ENCODE measurements at regions not wholly inside any gene's neighbourhood (a gene's known extent, or its start where the extent isn't known, plus 50 kb on each side); places are given as distances from the start of the nearest gene placed in this dataset.
A peak's percentile ranks its signal among the peaks of the same experiment; 100 is the strongest.
"Not testable (repeated sequence)": the region's sequence is repeated elsewhere in the genome, so short reads cannot be mapped to it uniquely, and the experiment has no call there.

GRCh38 chrX:734362-734761 lies 103.8 kb downstream of the SHOX start:
- Histone ChIP-seq H3K27ac (ENCODE audit: low read depth, low read length) (no peak overlapping the region), H3K27me3 (ENCODE audit: control insufficient read depth, insufficient read depth, low read length) (peaks cover 8% of the 10 kb centered on the region), H3K9me3 (ENCODE audit: control insufficient read depth, insufficient read depth, low read length) (no peaks in the 10 kb centered on the region), H3K4me3 (ENCODE audit: low read depth, low read length) (no peak overlapping the region), H3K36me3 (ENCODE audit: control insufficient read depth, insufficient read depth, low read length) (no peaks in the 10 kb centered on the region), H3K4me1 (ENCODE audit: control insufficient read depth, insufficient read depth, low read length) (peaks cover 6% of the 10 kb centered on the region)
- DNase-seq (ENCODE audit: low read depth in 4 of 6, low spot score in 6 of 6), result no peak
- 16% methylated on average over 15 of the region's 17 CpGs for WGBS (ENCODE audit: insufficient coverage)

DNA sequence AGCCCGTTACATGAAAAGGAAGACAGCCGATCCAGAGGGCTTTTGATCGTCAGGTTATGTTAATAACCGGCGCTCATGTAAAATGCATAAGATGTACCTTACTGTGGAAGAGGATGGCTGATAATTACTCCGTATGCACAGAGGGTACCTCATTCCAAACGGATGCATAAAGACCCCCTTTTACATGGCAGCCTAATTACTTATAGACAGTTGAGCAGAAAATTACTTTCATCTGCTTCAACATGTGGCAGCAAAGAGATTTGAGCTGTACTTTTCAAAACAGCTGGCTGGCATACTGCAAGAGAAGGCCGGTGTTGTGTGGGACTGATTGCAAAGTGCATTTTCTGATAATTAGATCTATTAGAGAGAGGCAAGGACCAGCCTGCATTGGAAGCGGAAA lies 103.4 kb downstream of the SHOX start:
- peaks cover 8% of the 10 kb centered on the region for H3K27me3 ChIP-seq (ENCODE audit: control insufficient read depth, insufficient read depth, low read length)
- WGBS (ENCODE audit: insufficient coverage), result 17% methylated on average over 2 of the region's 9 CpGs
- no peak overlapping the region for H3K4me3 ChIP-seq (ENCODE audit: low read depth, low read length)

DNA sequence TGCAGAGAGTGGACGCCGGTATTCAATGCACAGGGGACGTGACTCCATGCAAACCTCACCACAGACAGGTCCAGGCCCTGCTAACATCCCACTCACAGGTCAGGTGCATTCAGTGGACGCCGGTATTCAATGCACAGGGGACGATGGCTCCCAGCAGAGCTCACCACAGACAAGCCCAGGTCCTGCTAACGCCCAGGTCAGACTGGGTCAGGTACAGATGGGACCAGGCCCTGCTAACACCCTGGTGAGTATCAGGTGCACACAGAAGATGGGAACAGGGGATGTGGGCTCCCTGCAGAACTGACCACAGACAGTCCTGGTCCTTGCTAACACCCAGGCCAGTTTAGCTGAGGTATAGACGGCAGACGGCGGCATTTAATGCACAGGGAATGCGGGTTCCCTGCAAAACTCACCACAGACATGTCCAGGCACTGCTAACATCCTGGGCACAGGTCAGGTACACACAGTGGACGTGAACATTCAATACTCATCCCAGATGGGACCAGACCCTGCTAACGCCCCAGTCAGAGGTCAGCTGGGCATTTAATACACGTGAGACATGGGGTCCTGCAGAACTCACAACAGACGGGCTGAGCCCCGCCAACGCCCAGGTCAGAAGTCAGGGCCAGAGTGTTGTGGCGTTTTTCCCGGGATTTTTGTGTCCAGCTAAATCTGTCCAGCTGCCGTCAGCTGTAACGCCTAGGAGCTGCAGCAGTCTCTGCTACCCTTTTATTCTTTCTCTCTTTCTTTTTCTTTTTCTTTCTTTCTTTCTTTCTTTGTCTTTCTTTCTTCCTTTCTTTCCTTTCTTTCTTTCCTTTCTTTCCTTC lies 99.2 kb downstream of the SHOX start:
- WGBS (ENCODE audit: insufficient coverage), result 81% methylated on average over 21 of the region's 21 CpGs
- H3K36me3 ChIP-seq (ENCODE audit: control insufficient read depth, insufficient read depth, low read length), result no peaks in the 10 kb centered on the region
- no peak overlapping the region for H3K4me3 ChIP-seq (ENCODE audit: low read depth, low read length)

More for the DNA sequence above, 103.4 kb downstream of the SHOX start:
- peak in 1 of 6 donors; percentile 79 for DNase-seq (ENCODE audit: low read depth in 4 of 6, low spot score in 6 of 6)
- Histone ChIP-seq H3K27ac (ENCODE audit: low read depth, low read length) (no peak overlapping the region), H3K9me3 (ENCODE audit: control insufficient read depth, insufficient read depth, low read length) (no peaks in the 10 kb centered on the region), H3K4me1 (ENCODE audit: control insufficient read depth, insufficient read depth, low read length) (peaks cover 6% of the 10 kb centered on the region), H3K36me3 (ENCODE audit: control insufficient read depth, insufficient read depth, low read length) (no peaks in the 10 kb centered on the region)

DNA sequence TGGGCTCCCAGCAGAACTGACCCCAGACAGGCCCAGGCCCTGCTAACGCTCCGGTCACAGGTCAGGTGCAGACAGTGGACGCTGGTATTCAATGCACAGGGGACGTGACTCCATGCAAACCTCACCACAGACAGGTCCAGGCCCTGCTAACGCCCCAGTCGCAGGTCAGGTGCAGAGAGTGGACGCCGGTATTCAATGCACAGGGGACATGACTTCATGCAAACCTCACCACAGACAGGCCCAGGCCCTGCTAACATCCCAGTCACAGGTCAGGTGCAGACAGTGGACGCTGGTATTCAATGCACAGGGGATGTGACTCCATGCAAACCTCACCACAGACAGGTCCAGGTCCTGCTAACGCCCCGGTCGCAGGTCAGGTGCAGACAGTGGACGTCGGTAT lies 98.5 kb downstream of the SHOX start:
- H3K4me1 ChIP-seq (ENCODE audit: control insufficient read depth, insufficient read depth, low read length); DNase-seq (ENCODE audit: low read depth in 4 of 6, low spot score in 6 of 6): not testable (repeated sequence)
- 92% methylated on average over 10 of the region's 14 CpGs for WGBS (ENCODE audit: insufficient coverage)

More for the DNA sequence above, 99.2 kb downstream of the SHOX start:
- Histone ChIP-seq H3K4me1 (ENCODE audit: control insufficient read depth, insufficient read depth, low read length) (peaks cover 6% of the 10 kb centered on the region), H3K9me3 (ENCODE audit: control insufficient read depth, insufficient read depth, low read length) (no peaks in the 10 kb centered on the region), H3K27me3 (ENCODE audit: control insufficient read depth, insufficient read depth, low read length) (peaks cover 8% of the 10 kb centered on the region), H3K27ac (ENCODE audit: low read depth, low read length) (no peak overlapping the region)
- DNase-seq (ENCODE audit: low read depth in 4 of 6, low spot score in 6 of 6), result no peak

DNA sequence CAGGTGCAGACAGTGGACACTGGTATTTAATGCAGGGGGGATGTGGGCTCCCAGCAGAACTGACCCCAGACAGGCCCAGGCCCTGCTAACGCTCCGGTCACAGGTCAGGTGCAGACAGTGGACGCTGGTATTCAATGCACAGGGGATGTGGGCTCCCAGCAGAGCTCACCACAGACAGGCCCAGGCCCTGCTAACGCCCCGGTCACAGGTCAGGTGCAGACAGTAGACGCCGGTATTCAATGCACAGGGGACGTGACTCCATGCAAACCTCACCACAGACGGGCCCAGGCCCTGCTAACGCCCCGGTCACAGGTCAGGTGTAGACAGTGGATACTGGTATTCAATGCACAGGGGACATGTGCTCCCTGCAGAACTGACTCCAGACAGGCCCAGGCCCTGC lies 98.0 kb downstream of the SHOX start:
- not testable (repeated sequence) for H3K4me3 ChIP-seq (ENCODE audit: low read depth, low read length); H3K36me3 ChIP-seq (ENCODE audit: control insufficient read depth, insufficient read depth, low read length); DNase-seq (ENCODE audit: low read depth in 4 of 6, low spot score in 6 of 6); H3K4me1 ChIP-seq (ENCODE audit: control insufficient read depth, insufficient read depth, low read length); H3K27me3 ChIP-seq (ENCODE audit: control insufficient read depth, insufficient read depth, low read length); H3K27ac ChIP-seq (ENCODE audit: low read depth, low read length); H3K9me3 ChIP-seq (ENCODE audit: control insufficient read depth, insufficient read depth, low read length)
- 74% methylated on average over 4 of the region's 11 CpGs for WGBS (ENCODE audit: insufficient coverage)

More for the DNA sequence above, 98.5 kb downstream of the SHOX start:
- H3K9me3 ChIP-seq (ENCODE audit: control insufficient read depth, insufficient read depth, low read length); H3K36me3 ChIP-seq (ENCODE audit: control insufficient read depth, insufficient read depth, low read length); H3K27ac ChIP-seq (ENCODE audit: low read depth, low read length); H3K27me3 ChIP-seq (ENCODE audit: control insufficient read depth, insufficient read depth, low read length); H3K4me3 ChIP-seq (ENCODE audit: low read depth, low read length): not testable (repeated sequence)

- Histone ChIP-seq H3K36me3 (ENCODE audit: control insufficient read depth, insufficient read depth, low read length) (no peaks in the 10 kb centered on the region), H3K4me1 (ENCODE audit: control insufficient read depth, insufficient read depth, low read length) (no peaks in the 10 kb centered on the region), H3K9me3 (ENCODE audit: control insufficient read depth, insufficient read depth, low read length) (no peaks in the 10 kb centered on the region), H3K27me3 (ENCODE audit: control insufficient read depth, insufficient read depth, low read length) (no peaks in the 10 kb centered on the region), H3K4me3 (ENCODE audit: low read depth, low read length) (no peak overlapping the region), H3K27ac (ENCODE audit: low read depth, low read length) (no peak overlapping the region)
- no peak for DNase-seq (ENCODE audit: low read depth in 4 of 6, low spot score in 6 of 6)
- 67% methylated on average over 9 of the region's 22 CpGs for WGBS (ENCODE audit: insufficient coverage)
These were observed 97.4 kb downstream of the SHOX start for GRCh38 chrX:727738-728621.

GRCh38 chrX:725971-726370 lies 95.4 kb downstream of the SHOX start:
- no peak overlapping the region for H3K4me3 ChIP-seq (ENCODE audit: low read depth, low read length)
- H3K36me3 ChIP-seq (ENCODE audit: control insufficient read depth, insufficient read depth, low read length), result no peaks in the 10 kb centered on the region
- H3K4me1 ChIP-seq (ENCODE audit: control insufficient read depth, insufficient read depth, low read length), result no peaks in the 10 kb centered on the region
- no peaks in the 10 kb centered on the region for H3K9me3 ChIP-seq (ENCODE audit: control insufficient read depth, insufficient read depth, low read length)
- WGBS (ENCODE audit: insufficient coverage), result 97% methylated on average over 8 of the region's 9 CpGs
- H3K27me3 ChIP-seq (ENCODE audit: control insufficient read depth, insufficient read depth, low read length), result no peaks in the 10 kb centered on the region
- H3K27ac ChIP-seq (ENCODE audit: low read depth, low read length), result no peak overlapping the region
- DNase-seq (ENCODE audit: low read depth in 4 of 6, low spot score in 6 of 6), result no peak

GRCh38 chrX:724256-724655 lies 93.7 kb downstream of the SHOX start:
- H3K4me1 ChIP-seq (ENCODE audit: control insufficient read depth, insufficient read depth, low read length), result no peaks in the 10 kb centered on the region
- H3K9me3 ChIP-seq (ENCODE audit: control insufficient read depth, insufficient read depth, low read length), result no peaks in the 10 kb centered on the region
- DNase-seq (ENCODE audit: low read depth in 4 of 6, low spot score in 6 of 6), result no peak
- no peaks in the 10 kb centered on the region for H3K36me3 ChIP-seq (ENCODE audit: control insufficient read depth, insufficient read depth, low read length)
- no peak overlapping the region for H3K4me3 ChIP-seq (ENCODE audit: low read depth, low read length)
- no peak overlapping the region for H3K27ac ChIP-seq (ENCODE audit: low read depth, low read length)
- peaks cover 2% of the 10 kb centered on the region for H3K27me3 ChIP-seq (ENCODE audit: control insufficient read depth, insufficient read depth, low read length)
- WGBS (ENCODE audit: insufficient coverage), result 98% methylated on average over 4 of the region's 4 CpGs

- no peak for DNase-seq (ENCODE audit: low read depth in 4 of 6, low spot score in 6 of 6)
- 95% methylated on average over 5 of the region's 6 CpGs for WGBS (ENCODE audit: insufficient coverage)
- Histone ChIP-seq H3K4me3 (ENCODE audit: low read depth, low read length) (no peak overlapping the region), H3K27ac (ENCODE audit: low read depth, low read length) (no peak overlapping the region), H3K9me3 (ENCODE audit: control insufficient read depth, insufficient read depth, low read length) (no peaks in the 10 kb centered on the region), H3K27me3 (ENCODE audit: control insufficient read depth, insufficient read depth, low read length) (peaks cover 2% of the 10 kb centered on the region), H3K36me3 (ENCODE audit: control insufficient read depth, insufficient read depth, low read length) (no peaks in the 10 kb centered on the region), H3K4me1 (ENCODE audit: control insufficient read depth, insufficient read depth, low read length) (no peaks in the 10 kb centered on the region)
These were observed 93.2 kb downstream of the SHOX start for GRCh38 chrX:723781-724180.
